Stimulated activated CD4-positive, alpha-beta T cell treated with anti-CD3 and anti-CD28 coated beads, Interleukin-4, amount 100 ng/mL, for 48 hours (primary cell): ENCODE measurements at regions not wholly inside any gene's neighbourhood (a gene's known extent, or its start where the extent isn't known, plus 50 kb on each side); places are given as distances from the start of the nearest gene placed in this dataset.
A peak's percentile ranks its signal among the peaks of the same experiment; 100 is the strongest.

ENCODE experiments used
- DNase-seq, 2 donors: peaks; one replicate each; pipeline ENCODE4 v3.0.0-alpha.2; 2020; ENCODE audit warnings: low read depth in 2 of 2

DNA sequence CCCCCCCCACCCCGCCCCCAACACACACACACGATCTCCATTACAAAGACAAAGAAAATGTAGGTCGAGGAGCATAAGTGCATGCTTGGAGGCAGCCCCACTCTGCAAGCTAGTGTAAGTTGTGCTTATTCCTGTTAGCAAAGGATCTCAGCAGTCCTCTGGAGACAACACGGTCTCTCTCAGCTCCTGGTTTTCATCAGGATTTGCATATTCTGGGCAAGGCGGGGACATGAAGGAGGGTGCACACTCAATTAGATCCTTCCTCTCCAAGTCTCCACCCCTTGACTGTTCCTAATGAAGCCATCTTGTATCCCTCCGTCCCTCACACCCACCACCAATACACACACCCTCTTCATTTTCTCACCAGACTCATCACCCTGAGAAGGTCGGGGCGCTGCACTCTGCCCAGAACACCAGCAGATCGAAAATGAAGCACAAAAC lies 63.8 kb downstream of the MRPL46 start:
- no peak for DNase-seq

- DNase-seq = peak in 1 of 2 donors; percentile 13
Measured at GRCh38 chr15:88401996-88402656, 65.1 kb downstream of the MRPL46 start.

DNA sequence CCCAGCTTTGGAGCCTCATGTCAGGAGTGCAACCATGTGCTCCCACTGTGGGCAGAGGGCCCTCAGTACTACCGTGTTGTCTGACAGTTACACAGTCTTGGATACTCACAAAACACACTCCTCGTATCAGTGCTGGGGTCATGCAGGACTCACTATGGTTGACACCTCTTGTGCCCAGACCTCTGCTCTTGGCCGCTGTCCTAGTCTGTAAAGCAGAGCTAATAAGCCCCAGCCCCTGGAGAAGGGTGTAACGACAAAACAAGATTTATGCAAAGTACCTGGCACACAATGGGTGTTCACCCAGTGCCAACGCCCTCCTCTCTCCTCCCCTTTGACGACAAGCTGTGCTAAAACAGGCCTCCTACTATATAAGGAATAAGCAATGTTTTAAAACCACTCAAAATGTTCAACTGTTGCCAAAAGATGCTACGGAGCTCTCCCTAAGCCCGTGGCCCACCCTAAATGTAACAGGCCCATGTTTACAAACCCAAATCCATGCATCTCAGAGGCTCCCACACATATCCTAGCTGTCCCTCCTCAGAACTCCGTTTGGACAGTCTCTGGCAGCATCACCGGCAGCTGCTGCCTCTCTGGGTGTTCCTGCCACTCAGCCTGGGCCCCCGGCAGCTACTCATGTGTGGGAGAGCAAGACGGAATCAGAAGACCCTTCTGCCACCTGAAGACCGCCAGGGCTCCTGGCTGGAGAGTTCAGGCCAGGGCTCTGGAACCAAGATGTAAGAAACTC lies 65.8 kb downstream of the MRPL46 start:
- DNase-seq = no peak

- no peak for DNase-seq
Measured at GRCh38 chr15:88400591-88401250, 66.5 kb downstream of the MRPL46 start.

DNA sequence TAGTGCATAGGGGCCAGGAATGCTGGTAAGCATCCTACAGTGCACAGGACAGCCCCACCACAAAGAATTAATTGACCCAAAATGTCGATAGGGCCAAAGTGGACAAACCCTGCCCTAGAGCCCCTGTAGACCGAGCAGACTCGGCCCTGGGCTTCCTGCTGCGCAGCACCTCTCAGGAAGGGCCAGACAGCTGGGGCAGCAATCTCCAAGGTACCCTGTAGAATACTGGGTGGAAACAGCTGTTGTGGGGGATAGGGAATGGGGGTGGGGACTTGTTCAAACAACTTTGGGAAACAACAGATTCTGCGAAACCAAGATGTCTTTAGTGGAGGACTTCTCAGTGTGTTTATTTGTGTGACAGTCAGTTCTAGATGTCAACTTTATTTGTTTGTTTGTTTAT lies 67.1 kb downstream of the MRPL46 start:
- DNase-seq = no peak

DNA sequence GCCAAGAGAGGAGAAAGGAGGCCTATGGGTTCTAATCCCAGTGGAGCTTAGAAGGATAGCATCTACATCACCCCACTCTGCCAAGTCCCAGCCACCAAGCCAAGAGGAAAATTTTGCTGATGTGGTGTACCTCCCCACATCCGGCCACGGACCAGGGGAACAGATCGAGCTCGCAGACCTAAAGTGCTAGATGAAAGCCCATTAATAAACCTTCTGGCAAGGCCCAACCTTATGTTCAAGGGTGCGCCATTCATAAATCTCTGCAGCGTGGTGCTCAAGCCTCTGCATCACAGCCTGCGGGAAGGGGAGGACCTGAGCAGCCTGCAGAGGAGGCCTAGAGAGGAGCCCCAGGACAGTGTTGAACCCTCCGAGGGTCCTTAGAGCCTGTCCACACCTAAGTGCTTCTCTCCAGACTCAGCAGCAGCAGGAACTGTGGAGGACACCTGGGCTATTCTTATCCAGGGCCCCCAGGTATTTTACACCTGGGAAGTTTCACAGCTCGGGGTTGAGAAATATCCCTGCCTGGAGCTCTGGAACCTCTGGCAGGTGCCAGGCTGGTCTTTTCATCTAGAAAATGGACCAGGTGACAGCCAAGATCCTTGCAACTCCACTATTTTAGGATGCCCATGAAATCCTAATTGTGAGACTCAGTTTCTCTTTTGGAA lies 68.0 kb downstream of the MRPL46 start:
- no peak for DNase-seq

DNA sequence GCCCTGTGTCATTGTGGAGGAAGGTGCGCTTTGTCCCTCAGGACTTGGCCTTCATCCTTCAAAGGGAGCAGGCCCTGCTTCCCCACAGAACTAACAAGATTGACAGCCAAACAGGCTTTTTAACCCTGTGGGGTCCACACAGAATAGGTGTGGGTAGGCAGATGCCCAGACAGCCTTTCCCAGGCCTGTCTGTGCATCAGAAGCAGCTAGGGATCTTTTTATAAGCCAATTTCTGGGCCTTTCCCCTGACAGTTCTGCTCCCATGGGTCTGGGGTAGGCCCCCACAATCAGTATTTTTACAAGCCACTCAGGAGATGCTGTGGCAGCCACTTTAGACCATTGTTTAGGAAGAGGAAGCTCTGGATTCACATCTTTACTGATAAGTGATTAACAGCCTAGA lies 69.2 kb downstream of the MRPL46 start:
- DNase-seq = no peak

- DNase-seq = no peak
Measured at GRCh38 chr15:88397506-88397905, 69.7 kb downstream of the MRPL46 start.

GRCh38 chr15:88395872-88396781 lies 71.1 kb downstream of the MRPL46 start:
- no peak for DNase-seq

GRCh38 chr15:88395241-88395640 lies 71.9 kb downstream of the MRPL46 start:
- no peak for DNase-seq

- no peak for DNase-seq
Measured at GRCh38 chr15:88394553-88395145, 72.5 kb downstream of the MRPL46 start.

- DNase-seq = no peak
Measured at GRCh38 chr15:88393719-88394519, 73.3 kb downstream of the MRPL46 start.

DNA sequence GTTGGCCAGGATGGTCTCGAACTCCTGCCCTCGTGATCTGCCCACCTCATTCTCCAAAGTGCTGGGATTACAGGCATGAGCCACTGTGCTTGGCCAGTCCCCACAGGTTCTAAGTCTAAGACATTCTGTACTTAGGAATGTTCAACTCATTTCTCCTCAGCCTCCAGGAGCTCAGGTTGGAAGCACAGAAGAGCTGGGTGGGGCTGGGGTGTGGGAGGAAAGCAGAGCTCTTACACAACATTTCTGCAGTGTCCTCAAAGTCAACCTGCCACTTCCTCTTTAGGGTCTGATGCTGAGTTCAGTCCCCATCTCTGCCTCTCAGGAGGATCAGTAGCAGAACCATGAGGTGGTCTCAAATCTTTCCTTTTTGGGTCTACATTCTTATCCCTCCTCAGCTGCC lies 75.5 kb downstream of the MRPL46 start:
- DNase-seq = no peak

DNA sequence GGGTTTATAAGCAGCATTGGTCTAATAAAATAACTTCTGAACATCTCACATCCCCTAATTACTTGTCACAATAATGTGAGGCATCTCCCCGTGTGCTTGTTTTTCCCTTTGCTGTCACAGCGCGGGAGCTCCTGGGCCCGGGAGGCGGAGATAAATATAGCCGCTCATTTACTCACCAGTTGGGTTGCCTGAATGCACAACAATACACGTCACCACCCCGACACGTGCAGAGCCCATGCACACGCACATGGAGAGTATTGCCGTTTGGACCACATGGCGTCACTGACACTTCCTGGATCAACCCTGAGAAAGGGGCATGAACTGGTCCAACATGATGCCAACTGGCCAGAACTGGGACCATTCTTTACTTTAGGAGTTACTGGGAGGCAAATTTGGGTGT lies 76.2 kb downstream of the MRPL46 start:
- DNase-seq = no peak

GRCh38 chr15:88390164-88390901 lies 76.9 kb downstream of the MRPL46 start:
- no peak for DNase-seq

GRCh38 chr15:88389120-88389519 lies 78.1 kb downstream of the MRPL46 start:
- DNase-seq = no peak

DNA sequence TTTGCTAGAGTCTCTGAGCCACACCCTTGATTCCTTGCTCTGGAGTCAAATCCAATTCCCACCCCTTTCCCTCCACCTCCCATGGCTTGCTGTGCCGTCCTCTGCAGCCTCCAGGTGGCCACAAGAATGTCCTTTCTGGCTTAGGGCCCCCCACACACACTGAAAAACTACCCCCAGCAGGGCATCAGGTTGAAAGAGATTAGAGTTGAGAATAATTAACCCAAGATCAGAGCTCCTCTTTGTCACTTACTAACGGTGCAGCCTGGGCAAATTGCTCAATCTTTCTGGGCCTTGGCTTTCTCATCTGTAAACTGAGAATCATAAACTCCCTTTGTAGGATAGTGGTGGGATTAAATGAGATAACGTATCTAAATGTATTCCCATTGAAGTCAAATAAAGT lies 78.5 kb downstream of the MRPL46 start:
- no peak for DNase-seq

DNA sequence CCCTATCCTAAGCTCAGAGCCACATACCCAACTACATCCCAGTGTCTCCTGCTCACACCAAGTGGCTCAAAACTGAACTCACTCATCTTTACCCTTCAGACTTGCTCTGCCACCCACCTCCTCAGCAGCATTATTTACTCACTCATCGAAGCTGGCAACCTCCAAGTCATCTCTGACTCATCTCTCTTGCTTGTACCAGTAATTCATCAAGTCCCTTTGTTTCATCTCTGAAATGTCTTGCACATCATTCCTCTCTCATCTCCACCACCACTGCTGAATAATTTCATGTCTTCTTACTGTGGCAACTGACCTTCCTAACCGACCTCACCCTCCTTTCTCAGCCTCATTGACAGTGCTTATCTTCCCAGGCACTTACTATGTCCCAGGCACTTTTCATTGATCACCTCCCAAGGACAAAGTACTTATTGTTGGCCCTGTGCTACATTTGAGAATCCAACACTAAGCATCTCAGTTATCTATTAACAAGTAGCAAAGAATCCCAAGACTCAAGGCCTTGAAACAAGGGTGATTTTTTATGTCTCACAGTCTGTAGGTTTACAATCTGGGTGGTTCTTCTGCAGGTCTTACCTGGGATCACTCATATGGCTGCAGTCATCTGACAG lies 82.0 kb downstream of the MRPL46 start:
- DNase-seq = peak in 1 of 2 donors; percentile 18

GRCh38 chr15:88383354-88383753 lies 83.8 kb downstream of the MRPL46 start:
- no peak for DNase-seq
